Tibial nerve (tissue), 4 donors: ENCODE measurements at regions not wholly inside any gene's neighbourhood (a gene's known extent, or its start where the extent isn't known, plus 50 kb on each side); places are given as distances from the start of the nearest gene placed in this dataset.

Source experiments
- EP300 ChIP-seq, 2 donors: sonication (generic); formaldehyde crosslinking; IDR thresholded peaks; one replicate each; pipeline ENCODE4 v1.6.1; 2017; ENCODE audit warnings: antibody characterized with exemption in 2 of 2, mild to moderate bottlenecking in 1 of 2
- POLR2A ChIP-seq, 2 donors: fragments of 450-650 bp; IDR thresholded peaks; one replicate each; pipeline ENCODE4 v1.6.1; 2017; ENCODE audit warnings: antibody characterized with exemption in 2 of 2, mild to moderate bottlenecking in 2 of 2, moderate library complexity in 2 of 2
- TF ChIP-seq, protein P1 (sequence below), 5 experiments: fragments of 200-600 bp in 3 of 5; fragments of 450-650 bp in 2 of 5; sonication (generic) in 3 of 5; IDR thresholded peaks; one replicate each; pipeline ENCODE4 v1.5.1; 2016 to 2019; ENCODE audit warnings: antibody characterized with exemption in 5 of 5, mild to moderate bottlenecking in 3 of 5, moderate library complexity in 2 of 5

DNA sequence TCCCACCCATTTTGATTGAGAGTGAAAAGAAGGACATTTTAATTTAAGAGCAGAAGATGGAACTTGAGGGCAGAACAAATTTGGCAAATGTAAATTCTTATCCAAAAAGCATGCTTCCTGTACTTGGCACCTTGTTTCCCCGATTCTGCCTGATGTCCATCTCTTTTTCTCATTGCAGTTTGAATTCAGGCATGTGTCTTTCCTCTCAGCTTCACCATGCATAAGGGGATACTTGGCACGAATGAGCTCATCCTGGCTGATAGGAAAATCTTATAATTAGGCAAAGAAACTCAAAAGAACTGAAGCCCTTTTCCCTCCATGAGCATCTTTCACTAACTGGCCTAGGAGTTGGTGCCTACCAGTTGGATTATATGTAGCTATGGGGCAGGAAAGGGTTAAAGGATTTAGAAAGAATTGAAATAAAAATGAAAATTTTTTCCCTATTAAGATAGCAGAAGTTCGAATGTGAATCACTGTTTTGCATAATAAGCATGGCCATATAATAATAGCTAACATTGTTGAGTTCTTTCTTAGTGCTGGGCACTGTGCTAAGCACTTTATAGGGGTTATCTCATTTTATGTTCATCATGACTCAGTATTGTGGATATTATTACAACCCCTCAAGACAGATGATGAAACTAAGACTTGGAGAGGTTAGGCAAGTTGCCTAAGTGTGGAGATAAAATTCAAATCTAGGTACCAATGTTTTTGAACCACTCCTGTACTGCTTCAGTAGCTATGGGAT lies 386.6 kb downstream of the KCNRG start:
- TF ChIP-seq EP300 (IDR thresholded peaks at IDR 0.05): no peak
- TF ChIP-seq, protein P1, sequence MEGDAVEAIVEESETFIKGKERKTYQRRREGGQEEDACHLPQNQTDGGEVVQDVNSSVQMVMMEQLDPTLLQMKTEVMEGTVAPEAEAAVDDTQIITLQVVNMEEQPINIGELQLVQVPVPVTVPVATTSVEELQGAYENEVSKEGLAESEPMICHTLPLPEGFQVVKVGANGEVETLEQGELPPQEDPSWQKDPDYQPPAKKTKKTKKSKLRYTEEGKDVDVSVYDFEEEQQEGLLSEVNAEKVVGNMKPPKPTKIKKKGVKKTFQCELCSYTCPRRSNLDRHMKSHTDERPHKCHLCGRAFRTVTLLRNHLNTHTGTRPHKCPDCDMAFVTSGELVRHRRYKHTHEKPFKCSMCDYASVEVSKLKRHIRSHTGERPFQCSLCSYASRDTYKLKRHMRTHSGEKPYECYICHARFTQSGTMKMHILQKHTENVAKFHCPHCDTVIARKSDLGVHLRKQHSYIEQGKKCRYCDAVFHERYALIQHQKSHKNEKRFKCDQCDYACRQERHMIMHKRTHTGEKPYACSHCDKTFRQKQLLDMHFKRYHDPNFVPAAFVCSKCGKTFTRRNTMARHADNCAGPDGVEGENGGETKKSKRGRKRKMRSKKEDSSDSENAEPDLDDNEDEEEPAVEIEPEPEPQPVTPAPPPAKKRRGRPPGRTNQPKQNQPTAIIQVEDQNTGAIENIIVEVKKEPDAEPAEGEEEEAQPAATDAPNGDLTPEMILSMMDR (IDR thresholded peaks at IDR 0.05): no peak
- no peak for TF ChIP-seq POLR2A (IDR thresholded peaks at IDR 0.05)
